HepG2 (cell line): ENCODE measurements at regions not wholly inside any gene's neighbourhood (a gene's known extent, or its start where the extent isn't known, plus 50 kb on each side); places are given as distances from the start of the nearest gene placed in this dataset.

Experiments used
- FOSL2 ChIP-seq: sonication (generic); formaldehyde crosslinking; IDR thresholded peaks from 2 replicates; pipeline ENCODE4 v1.4.0; 2020; ENCODE audit warnings: missing genetic modification reagents
- HNF4G ChIP-seq, 2 experiments: sonication (generic) in 1 of 2; formaldehyde crosslinking in 1 of 2; IDR thresholded peaks; 2 replicates each; pipeline versions ENCODE4 v1.4.0 to v1.6.1; 2011 to 2020; ENCODE audit warnings: borderline replicate concordance in 2 of 2, low read depth in 2 of 2, mild to moderate bottlenecking in 2 of 2, low read length in 1 of 2, missing genetic modification reagents in 1 of 2, moderate library complexity in 1 of 2
- NFATC3 ChIP-seq: sonication (generic); formaldehyde crosslinking; IDR thresholded peaks from 2 replicates; pipeline ENCODE4 v1.5.1; 2020; ENCODE audit warnings: mild to moderate bottlenecking, missing genetic modification reagents
- POLR2A ChIP-seq, 2 experiments: IDR thresholded peaks; 2 replicates each; pipeline ENCODE4 v1.6.1; 2011; ENCODE audit warnings: low read depth in 2 of 2, low read length in 2 of 2, mild to moderate bottlenecking in 1 of 2, moderate library complexity in 1 of 2; ENCODE audit not compliant: insufficient read depth in 1 of 2
- RBM22 ChIP-seq: fragments of 200-400 bp; formaldehyde crosslinking; optimal IDR thresholded peaks from 2 replicates; pipeline ENCODE3; 2017; ENCODE audit warnings: mild to moderate bottlenecking, low read length, moderate library complexity
- RELA ChIP-seq: sonication (generic); formaldehyde crosslinking; IDR thresholded peaks from 2 replicates; pipeline ENCODE4 v1.4.0; 2020; ENCODE audit warnings: missing genetic modification reagents
- STAT5B ChIP-seq: sonication (generic); formaldehyde crosslinking; IDR thresholded peaks from 2 replicates; pipeline ENCODE4 v1.4.0; 2020; ENCODE audit warnings: missing genetic modification reagents
- ZNF468 ChIP-seq: sonication (generic); formaldehyde crosslinking; IDR thresholded peaks from 2 replicates; pipeline ENCODE4 v1.8.0; 2022; ENCODE audit warnings: mild to moderate bottlenecking, moderate library complexity, missing genetic modification reagents
- ZNF543 ChIP-seq: sonication (generic); formaldehyde crosslinking; IDR thresholded peaks from 2 replicates; pipeline ENCODE4 v1.4.0; 2020; ENCODE audit warnings: mild to moderate bottlenecking, missing genetic modification reagents

DNA sequence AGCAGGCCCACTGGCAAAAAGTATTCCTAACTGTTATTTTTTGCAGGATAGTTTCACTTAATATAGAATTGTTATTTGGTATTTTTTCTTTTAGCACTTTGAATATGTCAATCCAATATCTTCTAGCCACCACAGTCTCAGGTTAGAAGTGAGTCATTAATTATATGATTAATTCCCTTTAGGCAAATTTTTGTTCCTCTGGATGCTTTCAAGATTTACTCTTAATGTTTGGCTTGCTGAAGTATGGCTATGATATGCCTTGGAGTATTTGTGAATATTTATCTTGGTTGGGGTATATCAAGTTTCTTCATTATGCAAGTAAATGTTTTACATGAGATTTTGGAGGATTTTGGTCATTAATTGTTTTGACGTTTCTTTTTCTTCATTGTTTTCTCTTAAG lies 152.1 kb upstream of the ALCAM start:
- TF ChIP-seq STAT5B (CRISPR knock-in tag): no peak
- no peak for TF ChIP-seq FOSL2 (CRISPR knock-in tag)
- TF ChIP-seq ZNF543 (CRISPR knock-in tag): no peak
- no peak for TF ChIP-seq NFATC3 (CRISPR knock-in tag)
- TF ChIP-seq RBM22: no peak
- TF ChIP-seq HNF4G (IDR thresholded peaks at IDR 0.05; ENCODE audit: borderline replicate concordance, low read depth, low read length): no peak
- no peak for TF ChIP-seq HNF4G (CRISPR knock-in tag; IDR thresholded peaks at IDR 0.05; ENCODE audit: borderline replicate concordance, low read depth)
- TF ChIP-seq ZNF468: no peak
- TF ChIP-seq POLR2A (IDR thresholded peaks at IDR 0.05; ENCODE audit: insufficient read depth in 1 of 2, low read depth in 2 of 2, low read length in 2 of 2): no peak
- TF ChIP-seq RELA (CRISPR knock-in tag): no peak
